ENCODE measurements at regions not wholly inside any gene's neighbourhood (a gene's known extent, or its start where the extent isn't known, plus 50 kb on each side); places are given as distances from the start of the nearest gene placed in this dataset.

DNA sequence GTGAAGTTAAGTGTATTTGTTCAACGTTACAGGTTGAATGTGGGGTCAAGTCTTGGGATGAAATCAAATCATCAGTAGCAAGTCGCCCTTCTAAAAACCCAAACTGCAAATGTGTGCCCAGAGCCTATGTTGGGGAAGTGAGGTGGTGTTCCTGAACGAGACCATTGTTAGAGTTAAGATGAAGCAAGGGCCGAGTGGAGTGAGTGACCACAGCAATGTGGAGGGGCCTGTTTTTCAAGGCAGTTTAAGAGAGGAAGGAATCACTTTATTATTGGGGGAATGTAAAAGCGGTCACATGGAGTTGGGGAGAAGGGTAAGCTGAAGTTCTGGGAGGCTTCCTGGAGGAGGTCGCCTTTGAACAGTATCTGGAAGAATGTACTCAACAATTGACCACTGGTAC lies 68.5 kb downstream of the MYCN start:
- H3K4me1 ChIP-seq (ENCODE audit: control insufficient read depth in 5 of 5, insufficient read depth in 5 of 5, low read length in 5 of 5) = peaks cover 0 to 3% (median 0%) of the 10 kb centered on the region in 5 donors
- no peaks in the 10 kb centered on the region for H3K9me3 ChIP-seq (ENCODE audit: control insufficient read depth in 5 of 5, low read length in 5 of 5)
- no peak overlapping the region for H3K4me3 ChIP-seq (ENCODE audit: low read depth in 1 of 5, low read length in 5 of 5)
- H3K27ac ChIP-seq (ENCODE audit: low read depth, low read length) = no peak overlapping the region
- no peaks in the 10 kb centered on the region for H3K36me3 ChIP-seq (ENCODE audit: control insufficient read depth in 5 of 5, insufficient read depth in 5 of 5, low read length in 5 of 5)
- H3K9ac ChIP-seq (ENCODE audit: low read length in 5 of 5) = no peak overlapping the region
- peaks cover 3 to 33% (median 21%) of the 10 kb centered on the region in 5 donors for H3K27me3 ChIP-seq (ENCODE audit: control insufficient read depth in 5 of 5, insufficient read depth in 4 of 5, low read length in 5 of 5)

DNA sequence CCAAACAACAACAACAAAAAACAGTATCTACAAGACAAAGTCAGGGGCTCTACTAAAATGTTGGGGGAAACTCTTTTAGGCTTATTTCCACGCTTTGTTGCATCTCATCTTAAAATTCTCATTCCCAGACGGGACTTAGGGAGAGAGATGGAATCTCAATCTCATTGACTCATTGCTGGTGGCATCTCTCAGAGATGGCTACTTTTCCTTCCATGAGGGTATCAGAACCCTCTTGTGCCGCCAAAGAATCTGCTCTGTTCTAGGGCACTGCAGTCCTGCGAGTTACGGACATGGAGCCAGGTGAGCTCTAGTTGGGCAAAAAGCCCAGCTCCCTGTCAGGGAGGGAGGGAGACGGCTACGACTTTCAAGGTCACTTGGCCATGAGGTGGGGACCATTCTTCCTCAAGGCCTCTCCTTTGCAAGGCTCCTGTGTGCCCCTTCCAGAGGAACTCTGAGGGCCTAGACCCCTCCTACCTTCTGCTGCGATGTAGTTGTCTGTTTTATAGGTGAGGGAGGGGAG lies 68.0 kb downstream of the MYCN start:
- peaks cover 3 to 30% (median 16%) of the 10 kb centered on the region in 5 donors for H3K27me3 ChIP-seq (ENCODE audit: control insufficient read depth in 5 of 5, insufficient read depth in 4 of 5, low read length in 5 of 5)
- H3K4me3 ChIP-seq (ENCODE audit: low read depth in 1 of 5, low read length in 5 of 5) = no peak overlapping the region
- H3K9ac ChIP-seq (ENCODE audit: low read length in 5 of 5) = no peak overlapping the region
- no peaks in the 10 kb centered on the region for H3K9me3 ChIP-seq (ENCODE audit: control insufficient read depth in 5 of 5, low read length in 5 of 5)
- H3K4me1 ChIP-seq (ENCODE audit: control insufficient read depth in 5 of 5, insufficient read depth in 5 of 5, low read length in 5 of 5) = peaks cover 0 to 3% (median 0%) of the 10 kb centered on the region in 5 donors
- no peak overlapping the region for H3K27ac ChIP-seq (ENCODE audit: low read depth, low read length)
- H3K36me3 ChIP-seq (ENCODE audit: control insufficient read depth in 5 of 5, insufficient read depth in 5 of 5, low read length in 5 of 5) = no peaks in the 10 kb centered on the region

DNA sequence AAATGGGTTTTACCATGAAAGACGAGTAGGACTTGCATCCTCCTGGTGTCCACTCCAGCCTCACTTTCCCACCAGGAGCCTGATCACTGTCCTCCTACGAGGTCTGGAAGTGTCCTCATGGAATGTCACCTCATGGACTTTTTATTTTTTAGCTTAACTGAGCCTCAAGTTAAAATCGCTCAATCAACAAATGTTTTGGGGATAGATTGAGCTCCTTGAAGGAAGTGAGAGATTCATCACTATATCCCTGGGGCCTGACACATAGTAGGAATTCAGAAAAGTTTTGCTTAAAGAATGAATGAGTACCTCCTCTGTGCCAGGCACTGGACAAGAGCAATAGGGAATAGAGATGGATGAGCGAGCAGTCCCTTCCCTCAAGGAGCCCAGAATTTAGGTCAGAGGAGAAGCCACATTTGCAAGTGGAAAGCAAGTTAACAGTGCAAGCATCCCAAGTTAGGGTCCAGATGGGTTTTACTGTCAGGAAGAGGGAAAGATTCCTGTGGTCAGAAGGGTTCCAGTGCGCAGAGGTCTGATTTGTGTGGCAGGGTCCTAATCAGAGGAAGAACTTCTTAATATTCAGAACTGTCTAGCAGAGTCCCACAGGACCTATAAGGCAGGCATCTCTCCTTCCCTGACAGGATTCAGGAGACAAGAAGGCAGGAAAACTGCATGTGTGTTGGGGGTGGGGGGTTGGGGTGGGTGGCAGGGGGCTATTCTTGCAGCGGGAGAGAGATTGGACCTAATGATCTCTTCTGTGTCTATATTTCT lies 67.0 kb downstream of the MYCN start:
- Histone ChIP-seq H3K27ac (ENCODE audit: low read depth, low read length) (no peak overlapping the region), H3K4me3 (ENCODE audit: low read depth in 1 of 5, low read length in 5 of 5) (no peak overlapping the region), H3K9ac (ENCODE audit: low read length in 5 of 5) (no peak overlapping the region), H3K4me1 (ENCODE audit: control insufficient read depth in 5 of 5, insufficient read depth in 5 of 5, low read length in 5 of 5) (no peaks in the 10 kb centered on the region), H3K27me3 (ENCODE audit: control insufficient read depth in 5 of 5, insufficient read depth in 4 of 5, low read length in 5 of 5) (peaks cover 0 to 20% (median 6%) of the 10 kb centered on the region in 5 donors), H3K9me3 (ENCODE audit: control insufficient read depth in 5 of 5, low read length in 5 of 5) (no peaks in the 10 kb centered on the region), H3K36me3 (ENCODE audit: control insufficient read depth in 5 of 5, insufficient read depth in 5 of 5, low read length in 5 of 5) (no peaks in the 10 kb centered on the region)

DNA sequence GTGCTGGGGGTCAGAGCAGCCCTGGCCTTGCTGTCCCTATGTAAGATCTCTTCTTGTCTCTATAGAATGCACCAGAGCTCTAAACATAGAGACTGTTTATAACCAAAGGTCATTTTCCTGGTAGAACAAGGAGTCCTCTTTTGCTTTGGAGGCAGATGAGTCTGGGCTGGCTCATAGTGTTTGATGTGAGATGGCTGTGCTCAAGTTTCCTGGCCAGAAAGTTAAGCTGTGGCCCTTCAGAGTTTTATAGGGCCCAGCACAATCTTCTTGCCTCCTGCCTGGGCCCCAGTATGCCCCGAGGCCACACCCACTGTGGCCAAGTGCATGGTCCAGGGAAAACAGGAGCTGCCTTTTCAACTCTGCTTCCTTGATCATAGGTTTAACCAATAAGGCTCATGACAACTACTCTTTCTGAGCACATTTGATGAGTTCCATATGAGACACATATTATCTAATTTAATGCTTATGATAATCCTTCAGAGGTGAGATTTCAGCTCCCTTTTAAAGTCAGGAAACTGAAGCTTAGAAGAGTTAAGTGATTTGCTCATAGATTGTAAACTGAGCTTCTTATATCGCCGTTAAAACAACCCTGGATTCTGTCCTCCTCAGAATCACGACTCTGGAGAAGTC lies 66.3 kb downstream of the MYCN start:
- H3K27me3 ChIP-seq (ENCODE audit: control insufficient read depth in 5 of 5, insufficient read depth in 4 of 5, low read length in 5 of 5) = peaks cover 0 to 15% (median 5%) of the 10 kb centered on the region in 5 donors
- H3K27ac ChIP-seq (ENCODE audit: low read depth, low read length) = no peak overlapping the region
- H3K4me1 ChIP-seq (ENCODE audit: control insufficient read depth in 5 of 5, insufficient read depth in 5 of 5, low read length in 5 of 5) = no peaks in the 10 kb centered on the region
- no peak overlapping the region for H3K9ac ChIP-seq (ENCODE audit: low read length in 5 of 5)
- H3K9me3 ChIP-seq (ENCODE audit: control insufficient read depth in 5 of 5, low read length in 5 of 5) = no peaks in the 10 kb centered on the region
- H3K4me3 ChIP-seq (ENCODE audit: low read depth in 1 of 5, low read length in 5 of 5) = no peak overlapping the region
- H3K36me3 ChIP-seq (ENCODE audit: control insufficient read depth in 5 of 5, insufficient read depth in 5 of 5, low read length in 5 of 5) = no peaks in the 10 kb centered on the region

DNA sequence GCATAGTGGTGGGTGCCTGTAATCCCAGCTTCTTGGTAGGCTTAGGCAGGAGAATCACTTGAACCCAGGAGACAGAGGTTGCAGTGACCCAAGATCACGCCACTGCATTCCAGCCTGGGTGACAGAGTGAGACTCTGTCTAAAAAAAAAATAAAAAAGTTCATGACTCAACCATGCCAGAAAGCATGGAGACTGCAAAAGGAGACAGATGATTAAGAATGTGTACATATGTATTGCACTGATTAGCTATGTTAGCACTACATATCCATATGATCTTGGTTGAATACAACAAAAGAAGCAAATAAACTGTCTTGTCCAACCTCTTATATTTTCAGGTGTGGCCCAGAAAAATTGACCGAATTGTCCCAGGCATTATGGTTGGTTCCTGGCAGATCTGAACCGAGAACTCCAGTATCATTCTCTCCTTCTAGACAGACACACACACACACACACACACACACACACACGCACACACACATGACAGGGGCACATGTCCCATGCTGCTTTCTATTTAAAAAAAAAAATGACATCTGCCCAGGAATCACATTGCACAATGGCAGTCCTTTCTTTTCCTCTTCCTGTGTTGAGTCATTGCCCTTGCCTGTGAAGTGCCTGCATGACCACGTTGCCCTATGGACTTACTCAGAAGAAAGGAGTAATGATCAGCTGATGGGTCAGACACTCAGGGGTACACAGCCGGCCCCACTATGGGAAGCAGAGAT lies 65.6 kb downstream of the MYCN start:
- Histone ChIP-seq H3K4me3 (ENCODE audit: low read depth in 1 of 5, low read length in 5 of 5) (no peak overlapping the region), H3K9me3 (ENCODE audit: control insufficient read depth in 5 of 5, low read length in 5 of 5) (no peaks in the 10 kb centered on the region), H3K4me1 (ENCODE audit: control insufficient read depth in 5 of 5, insufficient read depth in 5 of 5, low read length in 5 of 5) (no peaks in the 10 kb centered on the region), H3K27ac (ENCODE audit: low read depth, low read length) (no peak overlapping the region), H3K9ac (ENCODE audit: low read length in 5 of 5) (no peak overlapping the region), H3K36me3 (ENCODE audit: control insufficient read depth in 5 of 5, insufficient read depth in 5 of 5, low read length in 5 of 5) (no peaks in the 10 kb centered on the region), H3K27me3 (ENCODE audit: control insufficient read depth in 5 of 5, insufficient read depth in 4 of 5, low read length in 5 of 5) (peaks cover 0 to 10% (median 1%) of the 10 kb centered on the region in 5 donors)

DNA sequence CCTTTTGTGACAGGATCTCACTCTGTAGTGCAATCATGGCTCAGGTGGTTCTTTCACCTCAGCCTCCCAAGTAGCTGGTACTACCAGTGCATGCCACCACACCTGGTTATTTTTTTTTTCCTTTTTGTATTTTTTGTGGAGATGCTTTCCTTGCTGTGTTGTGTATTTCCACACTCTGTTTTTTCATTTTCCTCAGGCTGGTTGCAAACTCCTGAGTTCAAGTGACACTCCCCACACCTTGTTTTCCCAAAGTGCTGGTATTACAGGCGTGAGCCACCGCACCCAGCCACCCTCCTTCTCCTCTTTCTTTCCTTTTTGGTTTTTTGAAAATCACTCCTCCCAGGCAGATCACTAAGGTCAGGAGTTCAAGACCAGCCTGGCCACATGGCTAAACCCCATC lies 65.0 kb downstream of the MYCN start:
- Histone ChIP-seq H3K9me3 (ENCODE audit: control insufficient read depth in 5 of 5, low read length in 5 of 5) (no peaks in the 10 kb centered on the region), H3K9ac (ENCODE audit: low read length in 5 of 5) (no peak overlapping the region), H3K27me3 (ENCODE audit: control insufficient read depth in 5 of 5, insufficient read depth in 4 of 5, low read length in 5 of 5) (peaks cover 0 to 9% (median 0%) of the 10 kb centered on the region in 5 donors), H3K36me3 (ENCODE audit: control insufficient read depth in 5 of 5, insufficient read depth in 5 of 5, low read length in 5 of 5) (no peaks in the 10 kb centered on the region), H3K4me1 (ENCODE audit: control insufficient read depth in 5 of 5, insufficient read depth in 5 of 5, low read length in 5 of 5) (no peaks in the 10 kb centered on the region), H3K27ac (ENCODE audit: low read depth, low read length) (no peak overlapping the region), H3K4me3 (ENCODE audit: low read depth in 1 of 5, low read length in 5 of 5) (no peak overlapping the region)

DNA sequence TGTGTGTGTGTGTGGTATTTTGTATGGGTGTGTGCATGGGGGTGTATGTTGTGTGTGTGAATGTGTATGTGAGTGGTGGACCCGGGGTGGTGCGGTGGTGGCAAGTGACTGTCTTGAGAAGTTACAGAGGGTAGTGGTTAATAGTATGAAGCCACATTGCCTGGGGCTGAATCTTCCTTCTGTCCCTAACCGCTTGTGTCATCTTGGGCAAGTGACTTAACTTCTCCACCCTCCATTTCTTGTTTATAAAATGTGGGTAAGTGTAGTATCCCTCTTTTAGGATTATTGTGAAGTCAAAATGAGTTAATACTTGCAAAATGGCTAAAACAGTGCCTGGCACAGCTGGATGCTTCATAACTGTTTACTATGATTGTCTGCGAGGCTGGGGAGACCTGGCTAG lies 63.5 kb downstream of the MYCN start:
- Histone ChIP-seq H3K36me3 (ENCODE audit: control insufficient read depth in 5 of 5, insufficient read depth in 5 of 5, low read length in 5 of 5) (no peaks in the 10 kb centered on the region), H3K27ac (ENCODE audit: low read depth, low read length) (no peak overlapping the region)

DNA sequence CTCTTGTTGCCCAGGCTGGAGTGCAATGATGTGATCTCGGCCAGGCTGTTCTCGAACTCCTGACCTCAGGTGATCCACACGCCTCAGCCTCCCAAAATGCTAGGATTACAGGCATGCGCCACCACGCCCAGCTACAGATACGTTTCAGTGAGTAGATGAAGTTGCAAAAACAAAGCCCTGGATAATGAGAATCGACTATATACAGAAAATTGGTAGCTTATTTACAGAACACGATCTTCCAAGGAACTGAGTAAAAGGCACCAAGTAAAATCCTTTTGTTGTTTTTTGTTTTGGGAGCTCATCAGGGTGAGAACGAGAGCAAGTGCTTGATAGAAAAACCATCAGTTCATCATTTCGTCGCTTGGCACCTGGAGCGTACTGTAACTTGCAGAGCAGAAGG lies 62.8 kb downstream of the MYCN start:
- H3K27ac ChIP-seq (ENCODE audit: low read depth, low read length) = no peak overlapping the region
- H3K27me3 ChIP-seq (ENCODE audit: control insufficient read depth in 5 of 5, insufficient read depth in 4 of 5, low read length in 5 of 5) = peaks cover 0 to 5% (median 0%) of the 10 kb centered on the region in 5 donors
- no peaks in the 10 kb centered on the region for H3K4me1 ChIP-seq (ENCODE audit: control insufficient read depth in 5 of 5, insufficient read depth in 5 of 5, low read length in 5 of 5)
- no peak overlapping the region for H3K4me3 ChIP-seq (ENCODE audit: low read depth in 1 of 5, low read length in 5 of 5)
- no peaks in the 10 kb centered on the region for H3K36me3 ChIP-seq (ENCODE audit: control insufficient read depth in 5 of 5, insufficient read depth in 5 of 5, low read length in 5 of 5)
- H3K9me3 ChIP-seq (ENCODE audit: control insufficient read depth in 5 of 5, low read length in 5 of 5) = no peaks in the 10 kb centered on the region
- no peak overlapping the region for H3K9ac ChIP-seq (ENCODE audit: low read length in 5 of 5)

More for the DNA sequence above, 63.5 kb downstream of the MYCN start:
- Histone ChIP-seq H3K9ac (ENCODE audit: low read length in 5 of 5) (no peak overlapping the region), H3K4me1 (ENCODE audit: control insufficient read depth in 5 of 5, insufficient read depth in 5 of 5, low read length in 5 of 5) (no peaks in the 10 kb centered on the region), H3K27me3 (ENCODE audit: control insufficient read depth in 5 of 5, insufficient read depth in 4 of 5, low read length in 5 of 5) (peaks cover 0 to 3% (median 0%) of the 10 kb centered on the region in 5 donors), H3K4me3 (ENCODE audit: low read depth in 1 of 5, low read length in 5 of 5) (no peak overlapping the region), H3K9me3 (ENCODE audit: control insufficient read depth in 5 of 5, low read length in 5 of 5) (no peaks in the 10 kb centered on the region)

DNA sequence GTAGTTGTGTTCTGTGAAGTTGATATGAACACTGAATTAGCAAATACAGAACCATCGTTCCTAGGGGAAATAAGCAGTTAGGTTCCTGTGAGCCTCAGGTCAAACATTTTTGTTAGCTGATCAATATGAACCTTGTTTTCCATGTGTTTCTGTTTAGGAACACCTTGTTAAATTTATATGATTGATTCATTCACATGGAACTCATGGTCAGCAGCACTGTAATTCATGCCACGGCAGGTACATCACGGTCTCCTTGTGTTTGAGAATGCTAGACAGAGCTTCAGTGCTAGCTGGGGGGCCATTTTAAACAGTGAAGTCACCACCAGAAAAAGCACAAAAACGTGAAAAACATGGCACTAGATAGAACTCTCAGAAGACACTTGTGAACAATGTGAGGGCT lies 62.2 kb downstream of the MYCN start:
- H3K27ac ChIP-seq (ENCODE audit: low read depth, low read length) = no peak overlapping the region
- no peaks in the 10 kb centered on the region for H3K9me3 ChIP-seq (ENCODE audit: control insufficient read depth in 5 of 5, low read length in 5 of 5)
- peaks cover 0 to 5% (median 0%) of the 10 kb centered on the region in 5 donors for H3K27me3 ChIP-seq (ENCODE audit: control insufficient read depth in 5 of 5, insufficient read depth in 4 of 5, low read length in 5 of 5)
- H3K4me3 ChIP-seq (ENCODE audit: low read depth in 1 of 5, low read length in 5 of 5) = no peak overlapping the region
- no peaks in the 10 kb centered on the region for H3K36me3 ChIP-seq (ENCODE audit: control insufficient read depth in 5 of 5, insufficient read depth in 5 of 5, low read length in 5 of 5)
- no peak overlapping the region for H3K9ac ChIP-seq (ENCODE audit: low read length in 5 of 5)
- H3K4me1 ChIP-seq (ENCODE audit: control insufficient read depth in 5 of 5, insufficient read depth in 5 of 5, low read length in 5 of 5) = no peaks in the 10 kb centered on the region

DNA sequence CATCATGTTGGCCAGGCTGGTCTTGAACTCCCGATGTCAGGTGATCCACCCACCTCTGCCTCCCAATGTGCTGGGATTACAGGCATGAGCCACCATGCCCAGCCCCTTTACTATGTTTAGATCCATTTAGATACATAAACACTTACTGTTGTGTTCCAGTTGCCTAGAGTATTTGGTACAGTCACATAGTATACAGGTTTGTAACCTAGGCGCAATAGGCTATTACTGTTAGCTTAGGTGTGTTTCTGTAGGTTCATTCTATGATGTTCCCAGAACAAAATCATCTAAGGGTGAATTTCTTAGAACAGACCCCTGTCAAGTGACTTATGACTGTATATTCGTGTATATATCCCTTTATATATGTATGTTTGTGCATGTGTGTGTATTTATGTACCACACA lies 61.8 kb downstream of the MYCN start:
- Histone ChIP-seq H3K9ac (ENCODE audit: low read length in 5 of 5) (no peak overlapping the region), H3K4me1 (ENCODE audit: control insufficient read depth in 5 of 5, insufficient read depth in 5 of 5, low read length in 5 of 5) (no peaks in the 10 kb centered on the region), H3K9me3 (ENCODE audit: control insufficient read depth in 5 of 5, low read length in 5 of 5) (no peaks in the 10 kb centered on the region), H3K36me3 (ENCODE audit: control insufficient read depth in 5 of 5, insufficient read depth in 5 of 5, low read length in 5 of 5) (no peaks in the 10 kb centered on the region), H3K27ac (ENCODE audit: low read depth, low read length) (no peak overlapping the region), H3K27me3 (ENCODE audit: control insufficient read depth in 5 of 5, insufficient read depth in 4 of 5, low read length in 5 of 5) (peaks cover 0 to 8% (median 0%) of the 10 kb centered on the region in 5 donors), H3K4me3 (ENCODE audit: low read depth in 1 of 5, low read length in 5 of 5) (no peak overlapping the region)
